ENCODE measurements at regions not wholly inside any gene's neighbourhood (a gene's known extent, or its start where the extent isn't known, plus 50 kb on each side); places are given as distances from the start of the nearest gene placed in this dataset.
"Not testable (repeated sequence)": the region's sequence is repeated elsewhere in the genome, so short reads cannot be mapped to it uniquely, and the experiment has no call there.

DNA sequence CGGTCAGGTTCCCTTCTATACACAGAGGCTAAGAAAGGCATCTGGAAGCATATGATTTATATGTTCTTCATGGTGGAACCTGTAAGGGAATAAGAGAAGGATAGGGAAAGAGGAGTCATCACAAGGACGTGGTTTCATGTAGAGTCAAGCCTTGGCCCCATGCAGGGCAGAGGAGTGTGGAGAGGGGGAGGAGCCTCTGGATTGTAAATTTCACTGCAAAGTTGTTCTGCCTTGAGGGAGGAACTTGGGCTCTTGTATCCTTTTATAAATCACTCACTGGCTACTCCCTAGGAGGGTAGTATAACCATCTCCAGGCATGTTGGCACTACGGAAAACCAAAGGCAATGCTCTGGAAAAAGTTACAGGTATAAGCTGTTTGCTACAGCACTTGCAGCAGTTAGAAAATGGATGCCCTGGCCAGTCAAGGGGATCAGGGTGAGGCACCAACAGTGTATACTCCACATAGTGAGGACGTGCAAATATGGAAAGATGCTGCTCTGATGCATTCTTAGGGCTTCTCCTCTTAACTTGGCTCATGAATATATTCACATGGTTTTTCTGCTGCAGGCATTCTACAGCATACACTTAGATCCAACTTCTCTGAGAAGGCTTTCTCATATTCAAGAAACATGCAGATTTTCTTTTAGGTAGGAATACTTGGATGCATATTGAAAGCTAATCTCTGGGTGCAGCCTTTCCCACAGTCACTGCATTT lies 60.3 kb upstream of the ZNF81 start:
- DNase-seq (ENCODE audit: extremely low read depth, low read depth): no peak

DNA sequence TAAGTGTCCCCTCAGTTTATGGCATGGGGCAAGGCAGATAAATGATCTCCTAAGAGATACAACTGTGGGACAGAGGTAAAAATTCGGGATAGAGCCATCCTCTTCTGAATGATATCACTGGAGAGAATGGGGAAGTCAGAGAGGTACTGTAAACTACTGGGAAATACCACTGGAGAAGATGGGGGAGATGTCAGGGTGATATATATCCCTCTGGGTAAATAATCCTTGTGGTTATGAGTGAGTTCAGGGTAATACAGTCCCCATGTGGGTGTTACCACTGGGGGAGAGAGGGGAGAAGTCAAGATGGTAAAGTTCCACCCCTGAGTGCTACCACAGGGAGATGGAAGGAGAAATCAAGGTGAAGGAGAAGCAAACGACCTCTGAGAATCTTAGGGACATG lies 63.9 kb upstream of the ZNF81 start:
- no peak for DNase-seq (ENCODE audit: extremely low read depth, low read depth)

DNA sequence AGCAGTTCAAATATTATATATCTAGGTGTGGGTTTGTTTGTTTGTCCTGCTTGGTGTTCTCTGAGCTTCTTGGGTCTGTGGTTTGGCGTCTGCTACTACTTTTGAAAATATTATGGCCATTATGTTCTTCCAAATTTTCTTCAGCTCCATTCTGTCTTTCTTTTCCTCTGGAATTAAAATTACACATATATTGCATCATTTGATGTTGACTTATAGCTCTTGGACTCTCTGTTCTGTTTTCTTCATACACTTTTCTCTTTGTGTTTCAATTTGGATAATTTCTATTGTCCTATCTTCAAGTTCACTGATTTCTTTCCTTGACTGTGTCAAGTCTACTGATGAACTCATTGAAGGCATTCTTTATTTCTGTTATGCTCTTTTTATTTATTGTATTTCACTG lies 65.2 kb upstream of the ZNF81 start:
- no peak for DNase-seq (ENCODE audit: extremely low read depth, low read depth)

DNA sequence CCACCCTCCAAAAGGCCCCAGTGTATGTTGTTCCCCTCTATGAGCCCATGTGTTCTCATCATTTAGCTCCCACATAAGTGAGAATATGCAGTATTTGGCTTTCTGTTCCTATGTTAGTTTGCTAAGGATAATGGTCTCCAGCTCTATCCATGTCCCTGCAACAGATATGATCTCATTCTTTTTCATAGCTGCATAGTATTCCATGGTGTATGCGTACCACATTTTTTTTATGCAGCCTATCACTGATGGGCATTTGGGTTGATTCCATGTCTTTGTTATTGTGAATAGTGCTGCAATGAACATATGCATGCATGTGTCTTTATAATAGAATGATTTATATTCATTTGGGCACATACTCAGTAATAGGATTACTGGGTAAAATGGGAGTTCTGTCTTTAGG lies 73.9 kb upstream of the ZNF81 start:
- DNase-seq (ENCODE audit: extremely low read depth, low read depth): not testable (repeated sequence)

DNA sequence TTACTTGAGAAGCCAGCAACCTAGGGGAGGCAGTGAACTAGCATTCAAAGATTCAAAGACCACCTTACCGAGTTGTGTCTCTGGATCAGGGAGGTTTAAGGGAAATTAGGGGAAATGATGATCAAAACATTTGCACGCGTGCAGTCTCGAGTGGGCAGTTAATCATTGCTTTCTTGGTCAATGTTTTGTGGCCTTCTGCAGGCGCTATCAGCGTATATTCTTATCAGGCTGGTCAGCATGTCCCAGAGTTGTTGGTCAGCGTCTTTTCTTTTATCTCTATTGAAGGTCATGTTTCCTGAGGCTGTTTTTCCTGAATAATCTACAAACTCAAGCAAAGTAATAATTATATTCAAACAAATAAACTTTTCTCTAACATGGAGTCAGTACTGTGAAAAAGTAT lies 84.0 kb upstream of the ZNF81 start:
- no peak for DNase-seq (ENCODE audit: extremely low read depth, low read depth)

DNA sequence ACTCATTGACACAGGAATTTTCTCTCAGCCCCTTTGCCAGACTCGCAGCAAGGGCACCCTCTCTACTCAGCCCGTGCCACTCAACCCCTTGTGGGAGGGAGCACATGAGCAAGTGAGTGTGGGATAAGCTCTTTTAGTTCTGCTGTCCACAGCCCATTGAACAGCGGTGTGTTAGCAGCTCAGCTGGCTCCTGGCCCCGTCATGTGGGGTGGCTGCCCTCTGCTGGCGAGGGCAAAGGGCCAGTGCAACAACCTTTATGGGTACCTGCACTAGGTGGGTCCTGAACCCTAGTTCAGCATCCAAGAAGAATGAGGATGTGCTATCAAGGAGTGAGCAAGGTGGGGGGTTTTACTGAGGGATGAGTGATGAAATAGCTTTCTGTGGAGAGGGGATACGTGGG lies 85.0 kb upstream of the ZNF81 start:
- DNase-seq (ENCODE audit: extremely low read depth, low read depth): peak; percentile 16

DNA sequence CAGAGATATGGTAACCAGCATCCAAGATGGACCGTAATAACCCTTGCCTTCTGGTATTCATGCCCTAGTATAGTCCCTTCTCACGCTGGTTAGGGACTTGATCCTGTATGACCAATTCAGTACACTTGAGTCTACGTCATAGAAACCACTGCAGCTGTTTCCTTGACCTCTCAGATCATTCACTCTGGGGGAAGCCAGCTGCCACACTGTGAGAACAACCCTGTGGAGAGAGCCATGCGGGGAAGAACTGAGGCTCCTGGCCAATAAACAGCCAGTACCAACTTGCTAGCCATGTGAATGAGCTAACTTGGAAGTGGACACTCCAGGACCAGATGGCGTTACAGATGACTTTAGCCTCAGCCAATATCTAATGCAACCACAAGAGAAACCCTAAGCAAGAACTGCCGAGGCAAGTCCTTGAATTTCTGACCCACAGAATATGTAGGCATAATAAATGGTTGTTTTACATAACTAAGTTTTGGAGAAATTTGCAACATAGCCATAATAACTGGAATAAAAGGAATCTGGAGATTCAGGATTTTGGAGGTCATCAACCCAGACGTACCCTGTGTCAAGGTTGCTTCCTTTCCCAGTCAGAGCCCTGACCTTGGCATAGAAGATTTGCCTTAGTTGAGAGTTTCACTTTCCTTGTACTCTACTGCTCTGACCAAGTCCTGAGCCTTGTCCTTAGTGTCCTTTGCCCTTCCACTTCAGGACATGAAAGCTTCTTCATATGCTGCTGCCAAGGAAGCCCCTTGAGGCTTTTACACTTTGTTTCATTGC lies 87.3 kb upstream of the ZNF81 start:
- DNase-seq (ENCODE audit: extremely low read depth, low read depth): no peak

DNA sequence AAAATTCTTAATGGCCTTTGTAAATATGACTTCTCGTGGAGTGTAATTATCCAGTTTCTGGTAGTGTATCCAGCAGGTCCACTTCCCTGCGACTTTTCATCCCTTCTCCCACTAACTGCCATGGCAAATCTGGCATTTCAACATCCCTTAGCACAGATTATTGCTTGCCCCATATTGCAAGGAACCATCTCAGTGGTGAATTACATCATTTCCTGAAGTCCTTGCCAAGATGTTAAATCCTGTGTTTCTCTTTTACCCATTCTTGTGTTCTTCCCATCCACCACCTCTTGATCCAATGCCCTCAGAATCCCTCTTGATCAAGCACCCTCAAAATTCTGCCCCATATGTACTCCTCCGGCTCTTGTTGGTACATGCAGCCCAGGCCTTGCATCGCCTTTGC lies 88.1 kb upstream of the ZNF81 start:
- DNase-seq (ENCODE audit: extremely low read depth, low read depth): no peak

DNA sequence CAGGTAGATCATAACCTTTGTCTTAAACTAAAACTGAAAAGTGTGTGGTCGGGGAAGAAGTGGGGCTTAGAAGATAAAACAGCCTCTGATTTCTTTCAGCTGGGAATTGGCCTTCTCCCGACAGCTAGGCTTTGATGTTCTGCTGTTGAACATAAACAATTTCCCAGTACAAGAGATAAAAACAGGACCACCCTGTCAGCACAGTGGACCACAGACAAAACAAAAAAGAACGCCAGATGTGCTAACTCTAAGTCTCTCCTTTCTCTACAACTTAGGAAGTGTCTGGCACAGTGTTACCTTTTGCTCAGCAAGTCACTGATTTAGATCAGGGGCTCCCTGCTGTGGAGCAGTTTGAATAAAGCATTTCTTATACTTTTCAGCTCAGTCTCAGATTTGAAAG lies 87.5 kb upstream of the UXT start:
- no peak for DNase-seq (ENCODE audit: extremely low read depth, low read depth)

DNA sequence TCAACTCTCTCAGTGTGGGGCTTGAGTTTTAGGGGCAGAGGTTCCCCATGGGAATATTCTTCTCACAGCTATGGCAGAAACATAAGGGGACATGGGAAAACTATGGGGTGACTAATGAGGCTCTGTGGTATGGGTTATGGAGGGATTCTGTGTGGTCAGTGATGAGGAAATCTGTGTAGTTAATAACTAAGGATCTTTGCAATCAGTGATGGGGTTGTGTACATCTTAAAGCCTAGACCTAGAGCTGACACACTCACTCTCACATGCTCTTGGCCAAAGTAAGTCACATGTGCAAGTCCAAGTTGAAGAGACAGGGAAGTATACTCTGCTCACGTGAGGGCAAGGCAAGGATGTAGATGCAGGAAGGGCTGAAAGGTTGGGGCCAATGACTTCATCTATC lies 86.4 kb upstream of the UXT start:
- no peak for DNase-seq (ENCODE audit: extremely low read depth, low read depth)

DNA sequence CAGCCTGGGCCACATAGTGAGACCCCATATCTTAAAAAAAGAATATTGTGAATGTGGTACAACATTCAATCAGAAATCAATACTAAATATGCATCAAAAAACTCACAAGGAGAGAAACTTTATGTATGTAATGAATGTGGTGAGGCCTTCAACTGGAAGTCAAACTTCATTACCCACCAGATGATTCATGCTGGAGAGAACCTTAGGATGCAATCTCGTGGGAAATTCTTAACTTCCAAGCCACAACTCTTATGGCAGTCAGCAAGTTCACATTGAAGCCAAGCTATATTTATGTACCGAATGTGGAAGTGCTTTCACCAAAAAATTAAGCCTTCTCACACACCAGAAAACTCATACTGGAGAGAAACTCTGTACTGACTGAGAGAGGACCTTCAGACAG lies 84.5 kb upstream of the UXT start:
- DNase-seq (ENCODE audit: extremely low read depth, low read depth): no peak

DNA sequence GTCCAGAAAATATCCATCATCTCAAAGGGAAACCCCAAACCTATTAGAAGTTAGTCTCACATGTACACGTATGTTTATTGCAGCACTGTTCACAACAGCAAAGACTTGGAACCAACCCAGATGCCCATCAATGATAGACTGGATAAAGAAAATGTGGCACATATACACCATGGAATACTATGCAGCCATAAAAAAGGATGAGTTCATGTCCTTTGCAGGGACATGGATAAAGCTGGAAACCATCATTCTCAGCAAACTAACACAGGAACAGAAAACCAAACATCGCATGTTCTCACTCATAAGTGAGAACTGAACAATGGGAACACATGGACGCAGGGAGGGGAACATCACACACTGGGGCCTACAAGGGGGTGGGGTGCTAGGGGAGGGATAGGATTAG lies 79.9 kb upstream of the UXT start:
- DNase-seq (ENCODE audit: extremely low read depth, low read depth): not testable (repeated sequence)

DNA sequence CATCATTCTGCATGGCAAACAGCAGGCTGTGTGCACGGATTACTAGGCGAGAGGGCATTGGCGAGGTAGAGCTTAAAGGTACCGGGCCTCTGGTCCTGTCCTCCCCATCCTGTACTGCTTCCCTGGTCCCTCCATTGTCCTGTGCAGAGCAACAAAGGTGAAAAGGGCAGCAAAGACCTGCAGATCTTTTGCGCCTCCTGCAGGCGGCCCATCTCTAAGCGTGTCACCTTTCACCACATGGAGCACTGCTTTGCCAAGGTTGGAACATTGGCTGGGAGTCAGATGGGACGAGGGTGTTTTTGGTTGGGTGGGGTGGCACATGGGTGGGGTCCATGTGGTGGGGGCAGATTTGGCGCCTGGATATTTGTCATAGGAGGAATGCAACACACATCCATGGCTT lies 64.7 kb upstream of the UXT start:
- no peak for DNase-seq (ENCODE audit: extremely low read depth, low read depth)

DNA sequence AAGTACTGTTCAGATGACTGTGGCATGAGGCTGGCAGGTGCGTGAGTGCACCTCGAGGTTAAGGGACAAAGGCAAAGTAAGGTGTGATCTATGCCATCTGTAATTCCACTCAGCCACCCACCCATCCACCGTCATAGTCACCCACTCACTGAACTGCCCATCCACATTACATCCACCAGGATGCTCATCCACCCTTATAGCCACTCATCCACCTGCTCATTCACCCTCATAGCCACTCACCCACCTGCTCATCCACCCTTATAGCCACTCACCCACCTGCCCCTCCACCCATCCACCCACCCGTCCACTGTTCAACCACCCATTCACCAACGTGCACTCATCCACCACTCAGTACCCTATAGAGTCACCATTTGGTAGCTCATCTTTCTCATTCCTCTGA lies 64.1 kb upstream of the UXT start:
- DNase-seq (ENCODE audit: extremely low read depth, low read depth): no peak

DNA sequence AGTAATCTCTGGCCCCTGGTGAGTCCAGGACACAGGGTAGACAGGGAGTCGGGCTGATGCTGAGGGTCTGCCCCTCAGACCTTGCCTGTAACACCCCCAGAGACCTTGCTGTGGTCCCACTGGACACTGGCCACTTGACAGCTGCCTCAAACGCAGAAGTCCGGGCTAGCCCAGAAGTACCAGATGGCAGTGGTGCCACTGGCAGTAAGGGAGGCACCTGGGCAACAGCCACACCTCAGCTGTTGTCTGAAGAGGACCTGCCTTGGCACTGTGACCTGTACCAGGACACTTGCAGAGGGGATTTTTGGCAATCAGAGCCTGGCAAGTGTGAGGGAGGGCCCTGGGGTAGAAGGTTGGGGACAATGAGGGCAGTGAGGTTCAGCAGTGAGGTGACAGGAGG lies 63.3 kb upstream of the UXT start:
- DNase-seq (ENCODE audit: extremely low read depth, low read depth): no peak

DNA sequence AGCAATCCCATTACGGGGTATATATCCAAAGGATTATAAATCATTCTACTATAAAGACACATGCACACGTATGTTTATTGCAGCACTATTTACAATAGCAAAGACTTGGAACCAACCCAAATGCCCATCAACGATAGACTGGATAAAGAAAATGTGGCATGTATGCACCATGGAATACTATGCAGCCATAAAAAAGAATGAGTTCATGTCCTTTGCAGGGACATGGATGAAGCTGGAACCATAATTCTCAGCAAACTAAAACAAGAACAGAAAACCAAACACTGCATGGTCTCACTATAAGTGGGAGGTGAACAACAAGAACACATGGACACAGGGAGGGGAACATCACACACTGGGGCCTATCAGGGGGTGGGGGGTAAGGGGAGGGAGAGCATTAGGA lies 56.1 kb upstream of the UXT start:
- DNase-seq (ENCODE audit: extremely low read depth, low read depth): not testable (repeated sequence)

DNA sequence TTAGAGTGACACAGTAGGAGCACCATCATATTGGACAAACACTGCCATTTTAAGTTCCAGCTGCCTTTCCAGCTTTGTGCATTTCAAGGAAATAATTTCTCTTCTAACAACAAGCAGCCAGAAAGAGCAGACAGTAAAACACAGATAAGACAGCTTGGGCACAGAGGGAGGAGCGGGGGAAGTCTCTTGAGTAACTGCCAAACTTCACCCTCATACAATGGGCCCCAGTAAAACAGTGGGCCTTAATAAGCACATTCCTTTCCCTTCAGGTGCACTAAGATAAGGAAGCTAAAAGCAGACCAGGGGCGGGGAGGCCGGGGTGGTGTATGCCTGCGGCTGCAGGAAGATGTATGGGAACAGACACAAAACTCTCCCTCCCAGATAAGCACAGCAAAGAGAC lies 53.7 kb upstream of the UXT start:
- not testable (repeated sequence) for DNase-seq (ENCODE audit: extremely low read depth, low read depth)

DNA sequence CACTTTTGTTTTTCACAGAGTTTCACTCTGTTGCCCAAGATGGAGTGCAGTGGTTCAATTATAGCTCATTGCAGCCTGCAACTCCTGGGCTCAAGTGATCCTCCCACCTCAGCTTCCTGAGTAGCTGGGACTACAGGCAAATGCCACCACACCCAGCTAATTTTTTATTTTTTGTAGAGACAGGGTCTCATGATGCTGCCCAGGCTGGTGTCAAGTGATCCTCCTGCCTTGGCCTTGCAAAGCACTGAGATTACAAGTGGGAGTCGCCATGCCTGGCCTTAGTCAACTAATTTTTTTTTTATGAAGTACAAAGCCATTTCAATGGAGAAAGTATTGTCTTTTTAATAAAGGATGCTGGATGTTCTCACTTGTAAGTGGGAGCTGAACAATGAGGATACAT lies 51.3 kb upstream of the UXT start:
- DNase-seq (ENCODE audit: extremely low read depth, low read depth): no peak
